ENCODE measurements at regions not wholly inside any gene's neighbourhood (a gene's known extent, or its start where the extent isn't known, plus 50 kb on each side); places are given as distances from the start of the nearest gene placed in this dataset.

DNA sequence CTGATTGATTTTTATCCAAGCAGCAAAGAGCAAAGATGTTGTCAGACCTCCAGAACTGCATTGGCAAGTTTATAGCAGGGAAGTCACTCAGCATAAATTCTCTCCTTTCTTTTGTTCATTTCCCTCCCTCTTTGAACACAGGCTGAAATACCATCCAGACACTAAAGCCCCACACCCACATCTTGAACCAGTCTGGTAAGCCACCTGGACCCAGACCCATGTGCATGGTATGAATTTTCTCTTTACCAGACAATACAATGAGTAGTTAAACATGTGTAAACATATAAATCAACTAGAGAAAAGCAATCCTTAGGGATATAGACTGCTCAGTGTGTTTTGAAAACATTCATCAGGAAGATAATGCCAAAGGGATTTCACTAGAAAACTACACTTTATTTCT lies 488.3 kb upstream of the FLRT2 start:
- TF ChIP-seq POLR2A (IDR thresholded peaks at IDR 0.05), result no peak
- TF ChIP-seq, protein P1, sequence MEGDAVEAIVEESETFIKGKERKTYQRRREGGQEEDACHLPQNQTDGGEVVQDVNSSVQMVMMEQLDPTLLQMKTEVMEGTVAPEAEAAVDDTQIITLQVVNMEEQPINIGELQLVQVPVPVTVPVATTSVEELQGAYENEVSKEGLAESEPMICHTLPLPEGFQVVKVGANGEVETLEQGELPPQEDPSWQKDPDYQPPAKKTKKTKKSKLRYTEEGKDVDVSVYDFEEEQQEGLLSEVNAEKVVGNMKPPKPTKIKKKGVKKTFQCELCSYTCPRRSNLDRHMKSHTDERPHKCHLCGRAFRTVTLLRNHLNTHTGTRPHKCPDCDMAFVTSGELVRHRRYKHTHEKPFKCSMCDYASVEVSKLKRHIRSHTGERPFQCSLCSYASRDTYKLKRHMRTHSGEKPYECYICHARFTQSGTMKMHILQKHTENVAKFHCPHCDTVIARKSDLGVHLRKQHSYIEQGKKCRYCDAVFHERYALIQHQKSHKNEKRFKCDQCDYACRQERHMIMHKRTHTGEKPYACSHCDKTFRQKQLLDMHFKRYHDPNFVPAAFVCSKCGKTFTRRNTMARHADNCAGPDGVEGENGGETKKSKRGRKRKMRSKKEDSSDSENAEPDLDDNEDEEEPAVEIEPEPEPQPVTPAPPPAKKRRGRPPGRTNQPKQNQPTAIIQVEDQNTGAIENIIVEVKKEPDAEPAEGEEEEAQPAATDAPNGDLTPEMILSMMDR (IDR thresholded peaks at IDR 0.05), result no peak
